Keratinocyte (primary cell): ENCODE measurements at regions not wholly inside any gene's neighbourhood (a gene's known extent, or its start where the extent isn't known, plus 50 kb on each side); places are given as distances from the start of the nearest gene placed in this dataset.

Experiments
- DNase-seq: peaks from one replicate; pipeline ENCODE4 v3.0.0-alpha.2; 2011; ENCODE audit warnings: low read depth, missing footprints, low spot score
- FAIRE-seq: peaks from 2 replicates; lab custom pipeline; 2011; peaks lifted over from hg19 to GRCh38; lab: Jason Lieb, UNC
- H2AFZ ChIP-seq: 2 replicates; pipeline ENCODE4 v1.6.0; 2012; ENCODE audit warnings: low read length, control low read depth, inconsistent platforms; ENCODE audit not compliant: control insufficient read depth
- H3K27ac ChIP-seq: 2 replicates; pipeline ENCODE4 v1.5.1; 2011; ENCODE audit warnings: low read length; ENCODE audit not compliant: control insufficient read depth, insufficient read depth
- H3K27me3 ChIP-seq: 3 replicates; pipeline ENCODE4 v1.6.0; 2011; ENCODE audit warnings: low read length; ENCODE audit not compliant: control insufficient read depth, insufficient read depth; ENCODE audit errors: extremely low read depth
- H3K36me3 ChIP-seq, 2 experiments: 2 replicates in 1 of 2; 3 replicates in 1 of 2; pipeline ENCODE4 v1.5.1; 2011; ENCODE audit warnings: low read length in 2 of 2, mild to moderate bottlenecking in 1 of 2; ENCODE audit not compliant: control insufficient read depth in 2 of 2, insufficient read depth in 2 of 2; ENCODE audit errors: extremely low read depth in 1 of 2
- H3K4me1 ChIP-seq: 3 replicates; pipeline ENCODE4 v1.5.1; 2011; ENCODE audit warnings: low read length; ENCODE audit not compliant: control insufficient read depth, insufficient read depth; ENCODE audit errors: extremely low read depth
- H3K4me2 ChIP-seq: 3 replicates; pipeline ENCODE4 v1.6.0; 2011; ENCODE audit warnings: low read depth, low read length; ENCODE audit not compliant: control insufficient read depth, insufficient read depth; ENCODE audit errors: extremely low read depth
- H3K4me3 ChIP-seq, 3 experiments: fragments of 200-600 bp in 1 of 3; sonication (generic) in 1 of 3; 2 replicates in 2 of 3; 3 replicates in 1 of 3; pipeline ENCODE4 v1.5.1; 2011 to 2016; ENCODE audit warnings: low read length in 3 of 3, mild to moderate bottlenecking in 3 of 3, control low read depth in 2 of 3, inconsistent platforms in 1 of 3, low read depth in 1 of 3, mixed read lengths in 1 of 3, mixed run types in 1 of 3, moderate library complexity in 1 of 3; ENCODE audit not compliant: control insufficient read depth in 2 of 3, insufficient read depth in 2 of 3; ENCODE audit errors: extremely low read depth in 1 of 3
- H3K79me2 ChIP-seq: 2 replicates; pipeline ENCODE4 v1.6.0; 2012; ENCODE audit warnings: low read length; ENCODE audit not compliant: control insufficient read depth, insufficient read depth
- H3K9ac ChIP-seq: 3 replicates; pipeline ENCODE4 v1.6.0; 2011; ENCODE audit warnings: low read length; ENCODE audit not compliant: control insufficient read depth, insufficient read depth; ENCODE audit errors: extremely low read depth
- H3K9me1 ChIP-seq: 3 replicates; pipeline ENCODE4 v1.6.0; 2011; ENCODE audit warnings: low read length; ENCODE audit not compliant: control insufficient read depth, insufficient read depth; ENCODE audit errors: extremely low read depth
- H3K9me3 ChIP-seq: 2 replicates; pipeline ENCODE4 v1.5.1; 2012; ENCODE audit warnings: low read depth, low read length; ENCODE audit not compliant: control insufficient read depth
- H4K20me1 ChIP-seq: 3 replicates; pipeline ENCODE4 v1.6.0; 2011; ENCODE audit warnings: low read length; ENCODE audit not compliant: control insufficient read depth, insufficient read depth; ENCODE audit errors: extremely low read depth
- EZH2 ChIP-seq: IDR thresholded peaks from one replicate; pipeline ENCODE4 v1.6.1; 2012; ENCODE audit warnings: inconsistent platforms, mild to moderate bottlenecking, low read length, moderate library complexity
- dilution Hi-C: fragments of 300-500 bp; cut with MboI; formaldehyde crosslinking; loops from one replicate; pipeline ENCODE4 v1.7.0; 2020; ENCODE audit warnings: low sequenced_read_pairs; ENCODE audit not compliant: extremely low pct_ligation_motif_present
- TF ChIP-seq, protein P1 (sequence below), 3 experiments: IDR thresholded peaks in 1 of 3; conservative IDR thresholded peaks in 1 of 3; optimal IDR thresholded peaks in 1 of 3; 2 replicates in 2 of 3; 3 replicates in 1 of 3; pipeline versions ENCODE3 to v1.5.1; 2011; ENCODE audit warnings: low read length in 3 of 3, mild to moderate bottlenecking in 3 of 3, moderate library complexity in 2 of 3, control low read depth in 1 of 3, inconsistent platforms in 1 of 3; ENCODE audit not compliant: insufficient read depth in 2 of 3; ENCODE audit errors: extremely low read depth in 1 of 3

DNA sequence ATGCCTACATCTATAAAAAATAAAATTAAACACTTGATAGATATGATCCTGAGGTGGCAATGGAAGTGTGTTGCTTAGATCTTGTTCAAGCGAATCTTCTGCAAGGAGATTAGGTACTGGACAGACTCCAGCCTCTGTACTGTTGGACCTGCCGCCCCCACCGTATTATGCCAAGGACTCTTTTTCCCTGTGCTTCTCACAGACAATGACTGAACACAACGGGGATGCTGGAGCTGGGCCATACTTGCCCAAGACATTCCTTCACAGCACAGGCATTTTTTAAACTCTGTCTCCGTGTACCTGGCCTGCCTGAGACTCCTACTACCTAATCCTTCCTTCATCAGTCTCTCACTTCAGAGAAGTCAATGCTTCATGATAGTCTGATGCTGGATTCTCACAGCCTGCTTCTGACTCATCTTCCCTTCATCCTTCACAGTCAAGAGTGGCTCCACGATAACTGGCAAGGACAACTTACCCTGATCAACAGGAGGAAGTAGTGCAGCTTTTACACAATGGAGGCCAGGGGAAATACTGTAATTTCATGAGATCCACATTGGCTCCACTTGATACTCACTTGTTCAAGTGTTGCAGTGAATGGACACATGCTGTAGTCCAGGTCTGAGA, 754.6 kb upstream of the AGA start:
- no peaks in the 10 kb centered on the region for H3K9me1 ChIP-seq
- H3K4me3 ChIP-seq, result no peak overlapping the region
- no peak overlapping the region for H3K9ac ChIP-seq
- no peak for TF ChIP-seq EZH2
- TF ChIP-seq, protein P1, sequence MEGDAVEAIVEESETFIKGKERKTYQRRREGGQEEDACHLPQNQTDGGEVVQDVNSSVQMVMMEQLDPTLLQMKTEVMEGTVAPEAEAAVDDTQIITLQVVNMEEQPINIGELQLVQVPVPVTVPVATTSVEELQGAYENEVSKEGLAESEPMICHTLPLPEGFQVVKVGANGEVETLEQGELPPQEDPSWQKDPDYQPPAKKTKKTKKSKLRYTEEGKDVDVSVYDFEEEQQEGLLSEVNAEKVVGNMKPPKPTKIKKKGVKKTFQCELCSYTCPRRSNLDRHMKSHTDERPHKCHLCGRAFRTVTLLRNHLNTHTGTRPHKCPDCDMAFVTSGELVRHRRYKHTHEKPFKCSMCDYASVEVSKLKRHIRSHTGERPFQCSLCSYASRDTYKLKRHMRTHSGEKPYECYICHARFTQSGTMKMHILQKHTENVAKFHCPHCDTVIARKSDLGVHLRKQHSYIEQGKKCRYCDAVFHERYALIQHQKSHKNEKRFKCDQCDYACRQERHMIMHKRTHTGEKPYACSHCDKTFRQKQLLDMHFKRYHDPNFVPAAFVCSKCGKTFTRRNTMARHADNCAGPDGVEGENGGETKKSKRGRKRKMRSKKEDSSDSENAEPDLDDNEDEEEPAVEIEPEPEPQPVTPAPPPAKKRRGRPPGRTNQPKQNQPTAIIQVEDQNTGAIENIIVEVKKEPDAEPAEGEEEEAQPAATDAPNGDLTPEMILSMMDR (optimal IDR thresholded peaks at IDR 0.05 in 1 of 3, IDR thresholded peaks at IDR 0.05 in 1 of 3, conservative IDR thresholded peaks at IDR 0.05 in 1 of 3; ENCODE audit: extremely low read depth in 1 of 3, insufficient read depth in 2 of 3, low read length in 3 of 3), result no peak
- no peaks in the 10 kb centered on the region for H3K4me1 ChIP-seq
- no peak overlapping the region for H3K27ac ChIP-seq
- no peaks in the 10 kb centered on the region for H3K9me3 ChIP-seq
- H3K4me2 ChIP-seq, result no peak overlapping the region
- H3K79me2 ChIP-seq, result no peaks in the 10 kb centered on the region
- no peaks in the 10 kb centered on the region for H3K36me3 ChIP-seq
- no peaks in the 10 kb centered on the region for H4K20me1 ChIP-seq
- no peaks in the 10 kb centered on the region for H3K27me3 ChIP-seq
- dilution Hi-C loops, result no loop called here
- no peak overlapping the region for H2AFZ ChIP-seq
- DNase-seq, result no peak
- FAIRE-seq, result no peak

DNA sequence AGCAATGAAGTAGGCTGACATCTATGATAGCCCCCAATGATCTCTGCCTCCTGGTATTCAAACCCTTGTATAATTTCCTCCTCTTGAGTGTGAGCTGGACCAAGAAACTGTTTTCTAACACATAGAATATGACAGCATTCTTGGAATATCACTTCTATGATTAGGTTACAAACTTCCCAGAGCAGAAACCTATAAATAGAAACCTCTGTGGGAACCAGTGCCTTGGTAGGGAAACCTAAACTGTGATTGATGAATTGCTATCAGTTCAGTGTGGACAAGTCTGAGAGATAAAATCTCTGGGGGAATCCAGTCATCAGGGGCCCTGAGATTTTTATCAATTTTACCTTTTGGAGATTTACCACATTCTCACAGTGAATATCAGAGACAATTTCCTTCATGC, 756.5 kb upstream of the AGA start:
- Histone ChIP-seq H3K9me3 (no peaks in the 10 kb centered on the region), H3K9me1 (no peaks in the 10 kb centered on the region), H2AFZ (no peak overlapping the region), H3K36me3 (no peaks in the 10 kb centered on the region), H3K27ac (no peak overlapping the region), H4K20me1 (no peaks in the 10 kb centered on the region), H3K79me2 (no peaks in the 10 kb centered on the region), H3K4me3 (no peak overlapping the region), H3K27me3 (no peaks in the 10 kb centered on the region), H3K4me2 (no peak overlapping the region), H3K9ac (no peak overlapping the region), H3K4me1 (no peaks in the 10 kb centered on the region)
- DNase-seq (no peak), FAIRE-seq (no peak)
- TF ChIP-seq, protein P1 (optimal IDR thresholded peaks at IDR 0.05 in 1 of 3, IDR thresholded peaks at IDR 0.05 in 1 of 3, conservative IDR thresholded peaks at IDR 0.05 in 1 of 3; ENCODE audit: extremely low read depth in 1 of 3, insufficient read depth in 2 of 3, low read length in 3 of 3), result no peak
- TF ChIP-seq EZH2, result no peak
- dilution Hi-C loops, result no loop called here
